ENCODE measurements at regions not wholly inside any gene's neighbourhood (a gene's known extent, or its start where the extent isn't known, plus 50 kb on each side); places are given as distances from the start of the nearest gene placed in this dataset.

GRCh38 chr2:13560322-13560721, 843.6 kb downstream of the TRIB2 start:
- no peak for TF ChIP-seq ZBTB7A (IDR thresholded peaks at IDR 0.05; ENCODE audit: low read depth)
- TF ChIP-seq YY1 (IDR thresholded peaks at IDR 0.05; ENCODE audit: low read depth), result no peak
- TF ChIP-seq TEAD4 (IDR thresholded peaks at IDR 0.05), result no peak
- TF ChIP-seq EP300 (IDR thresholded peaks at IDR 0.05; ENCODE audit: borderline replicate concordance), result no peak
- no peak for TF ChIP-seq USF1 (IDR thresholded peaks at IDR 0.05)
- no peak for TF ChIP-seq CEBPB (IDR thresholded peaks at IDR 0.05)
- no peak for TF ChIP-seq TAF1 (IDR thresholded peaks at IDR 0.05; ENCODE audit: low read depth)
- TF ChIP-seq REST (IDR thresholded peaks at IDR 0.05; ENCODE audit: low read depth), result no peak
- no peak for TF ChIP-seq NFIC (IDR thresholded peaks at IDR 0.05)
- no peak for TF ChIP-seq EGR1 (IDR thresholded peaks at IDR 0.05)
- no peak for TF ChIP-seq FOXM1 (IDR thresholded peaks at IDR 0.05; ENCODE audit: borderline replicate concordance, low read depth)
- TF ChIP-seq RAD21 (IDR thresholded peaks at IDR 0.05; ENCODE audit: low read depth), result no peak

- TF ChIP-seq MAX (IDR thresholded peaks at IDR 0.05), result no peak
- TF ChIP-seq FOXM1 (IDR thresholded peaks at IDR 0.05; ENCODE audit: borderline replicate concordance, low read depth), result no peak
- no peak for TF ChIP-seq ZBTB7A (IDR thresholded peaks at IDR 0.05; ENCODE audit: low read depth)
- TF ChIP-seq USF1 (IDR thresholded peaks at IDR 0.05), result no peak
- TF ChIP-seq RAD21 (IDR thresholded peaks at IDR 0.05; ENCODE audit: low read depth), result no peak
Observed at GRCh38 chr2:13572466-13572865, 855.7 kb downstream of the TRIB2 start.

GRCh38 chr2:13574831-13575230, 858.1 kb downstream of the TRIB2 start:
- TF ChIP-seq TEAD4 (IDR thresholded peaks at IDR 0.05), result no peak
- no peak for TF ChIP-seq CREB1 (IDR thresholded peaks at IDR 0.05; ENCODE audit: low read depth)
- no peak for TF ChIP-seq USF1 (IDR thresholded peaks at IDR 0.05)
- no peak for TF ChIP-seq TCF12 (IDR thresholded peaks at IDR 0.05; ENCODE audit: low read depth)
- no peak for TF ChIP-seq YY1 (IDR thresholded peaks at IDR 0.05; ENCODE audit: low read depth)
- TF ChIP-seq REST (IDR thresholded peaks at IDR 0.05; ENCODE audit: low read depth), result no peak
- TF ChIP-seq FOXM1 (IDR thresholded peaks at IDR 0.05; ENCODE audit: borderline replicate concordance, low read depth), result no peak
- TF ChIP-seq NFIC (IDR thresholded peaks at IDR 0.05), result no peak

GRCh38 chr2:13576406-13577036, 859.8 kb downstream of the TRIB2 start:
- TF ChIP-seq USF1 (IDR thresholded peaks at IDR 0.05), result no peak
- TF ChIP-seq EGR1 (IDR thresholded peaks at IDR 0.05), result no peak
- no peak for TF ChIP-seq ZBTB7A (IDR thresholded peaks at IDR 0.05; ENCODE audit: low read depth)
- TF ChIP-seq REST (IDR thresholded peaks at IDR 0.05; ENCODE audit: low read depth), result no peak
- TF ChIP-seq RAD21 (IDR thresholded peaks at IDR 0.05; ENCODE audit: low read depth), result no peak
- TF ChIP-seq TAF1 (IDR thresholded peaks at IDR 0.05; ENCODE audit: low read depth), result no peak
- TF ChIP-seq TEAD4 (IDR thresholded peaks at IDR 0.05), result no peak

All from Ishikawa (cell line).